Stomach (tissue), 4 donors: ENCODE measurements at regions not wholly inside any gene's neighbourhood (a gene's known extent, or its start where the extent isn't known, plus 50 kb on each side); places are given as distances from the start of the nearest gene placed in this dataset.

Experiments used
- CTCF ChIP-seq, 7 experiments: fragments of 450-650 bp in 4 of 7; fragments of 200-600 bp in 3 of 7; sonication (generic) in 3 of 7; IDR thresholded peaks; one replicate each; pipeline ENCODE4 v1.5.1; 2016 to 2019; ENCODE audit warnings: antibody characterized with exemption in 7 of 7, control low read depth in 2 of 7, mild to moderate bottlenecking in 1 of 7
- EP300 ChIP-seq: sonication (generic); formaldehyde crosslinking; IDR thresholded peaks from one replicate; pipeline ENCODE4 v1.6.1; 2017; ENCODE audit warnings: antibody characterized with exemption
- POLR2A ChIP-seq, 4 donors: fragments of 450-650 bp; IDR thresholded peaks; one replicate each; pipeline ENCODE4 v1.6.1; 2016; ENCODE audit warnings: antibody characterized with exemption in 4 of 4, control low read depth in 2 of 4, mild to moderate bottlenecking in 1 of 4, moderate library complexity in 1 of 4
- POLR2AphosphoS5 ChIP-seq, 3 donors: sonication (generic); formaldehyde crosslinking; IDR thresholded peaks; one replicate each; pipeline ENCODE4 v1.6.1; 2016; ENCODE audit warnings: antibody characterized with exemption in 3 of 3

GRCh38 chr1:181347495-181348390 is 135.6 kb upstream of the CACNA1E start:
- TF ChIP-seq CTCF (IDR thresholded peaks at IDR 0.05), result no peak
- no peak for TF ChIP-seq POLR2A (IDR thresholded peaks at IDR 0.05)
- TF ChIP-seq EP300, result no peak
- no peak for TF ChIP-seq POLR2AphosphoS5 (IDR thresholded peaks at IDR 0.05)
